ENCODE measurements at regions not wholly inside any gene's neighbourhood (a gene's known extent, or its start where the extent isn't known, plus 50 kb on each side); places are given as distances from the start of the nearest gene placed in this dataset.

DNA sequence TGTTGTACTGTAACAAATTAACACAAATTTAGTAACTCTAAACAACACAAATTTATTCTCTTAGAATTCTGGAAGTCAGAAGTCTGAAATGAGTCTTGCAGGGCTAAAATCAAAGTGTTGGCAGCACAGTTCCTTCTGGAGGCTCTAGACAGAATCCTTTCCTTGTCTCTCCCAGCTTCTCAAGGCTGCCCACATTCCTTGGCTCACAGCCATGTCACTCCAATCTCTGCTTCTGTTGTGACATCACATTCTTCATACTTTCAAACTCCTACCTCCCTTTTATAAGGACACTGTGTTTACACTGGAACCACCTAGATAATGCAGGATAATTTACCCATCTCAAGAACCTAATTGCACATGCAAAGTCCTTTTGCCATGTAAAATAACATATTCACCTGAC, 225.0 kb upstream of the PRMT6 start:
- no peaks in the 10 kb centered on the region for H4K20me1 ChIP-seq (ENCODE audit: insufficient read depth, low read length, poor library complexity, severe bottlenecking)
- H2AFZ ChIP-seq (ENCODE audit: low read length), result no peak overlapping the region
- TF ChIP-seq, protein P1, sequence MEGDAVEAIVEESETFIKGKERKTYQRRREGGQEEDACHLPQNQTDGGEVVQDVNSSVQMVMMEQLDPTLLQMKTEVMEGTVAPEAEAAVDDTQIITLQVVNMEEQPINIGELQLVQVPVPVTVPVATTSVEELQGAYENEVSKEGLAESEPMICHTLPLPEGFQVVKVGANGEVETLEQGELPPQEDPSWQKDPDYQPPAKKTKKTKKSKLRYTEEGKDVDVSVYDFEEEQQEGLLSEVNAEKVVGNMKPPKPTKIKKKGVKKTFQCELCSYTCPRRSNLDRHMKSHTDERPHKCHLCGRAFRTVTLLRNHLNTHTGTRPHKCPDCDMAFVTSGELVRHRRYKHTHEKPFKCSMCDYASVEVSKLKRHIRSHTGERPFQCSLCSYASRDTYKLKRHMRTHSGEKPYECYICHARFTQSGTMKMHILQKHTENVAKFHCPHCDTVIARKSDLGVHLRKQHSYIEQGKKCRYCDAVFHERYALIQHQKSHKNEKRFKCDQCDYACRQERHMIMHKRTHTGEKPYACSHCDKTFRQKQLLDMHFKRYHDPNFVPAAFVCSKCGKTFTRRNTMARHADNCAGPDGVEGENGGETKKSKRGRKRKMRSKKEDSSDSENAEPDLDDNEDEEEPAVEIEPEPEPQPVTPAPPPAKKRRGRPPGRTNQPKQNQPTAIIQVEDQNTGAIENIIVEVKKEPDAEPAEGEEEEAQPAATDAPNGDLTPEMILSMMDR (conservative IDR thresholded peaks at IDR 0.05; ENCODE audit: low read length), result no peak
- TF ChIP-seq EZH2phosphoT487 (IDR thresholded peaks at IDR 0.05; ENCODE audit: borderline replicate concordance), result no peak
- no peaks in the 10 kb centered on the region for H3K36me3 ChIP-seq (ENCODE audit: insufficient read depth, low read length)
- no peak overlapping the region for H3K4me3 ChIP-seq (ENCODE audit: low read length, poor library complexity, severe bottlenecking)
- no peaks in the 10 kb centered on the region for H3F3A ChIP-seq (ENCODE audit: low read depth)
- no peaks in the 10 kb centered on the region for H3K9me2 ChIP-seq (replicated peaks; ENCODE audit: low read depth, low read length)
- H3K9me3 ChIP-seq (ENCODE audit: insufficient read depth, low read depth, low read length), result no peaks in the 10 kb centered on the region
- no peak overlapping the region for H3K9ac ChIP-seq (ENCODE audit: low read depth, low read length, poor library complexity, severe bottlenecking)
- H3K4me2 ChIP-seq (ENCODE audit: low read depth, low read length, poor library complexity, severe bottlenecking), result no peak overlapping the region
- H3K79me2 ChIP-seq (ENCODE audit: insufficient read depth, low read length), result no peaks in the 10 kb centered on the region
- H3K27me3 ChIP-seq (ENCODE audit: insufficient read depth, low read length, poor library complexity, severe bottlenecking), result no peaks in the 10 kb centered on the region
- no peaks in the 10 kb centered on the region for H3K4me1 ChIP-seq (ENCODE audit: insufficient read depth, low read length, poor library complexity, severe bottlenecking)

DNA sequence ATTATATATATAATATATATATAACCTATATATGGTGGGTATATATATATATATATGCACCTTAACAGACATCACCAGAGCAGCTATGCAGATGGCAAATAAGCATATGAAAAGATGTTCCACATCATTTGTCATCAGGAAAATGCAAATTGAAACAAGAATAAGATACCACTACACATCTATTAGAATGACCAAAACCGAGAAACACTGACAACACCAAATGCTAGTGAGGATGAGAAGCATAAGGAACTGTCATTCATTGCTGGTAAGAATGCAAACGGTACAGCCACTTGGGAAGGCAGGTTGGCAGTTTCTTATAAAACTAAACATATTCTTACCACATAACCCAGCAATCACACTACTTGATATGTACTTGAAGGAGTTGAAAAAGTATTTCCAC, 219.8 kb upstream of the PRMT6 start:
- Histone ChIP-seq H3K9ac (ENCODE audit: low read depth, low read length, poor library complexity, severe bottlenecking) (no peak overlapping the region), H3K36me3 (ENCODE audit: insufficient read depth, low read length) (no peaks in the 10 kb centered on the region), H3K4me2 (ENCODE audit: low read depth, low read length, poor library complexity, severe bottlenecking) (no peak overlapping the region), H3K4me1 (ENCODE audit: insufficient read depth, low read length, poor library complexity, severe bottlenecking) (no peaks in the 10 kb centered on the region), H3K9me3 (ENCODE audit: insufficient read depth, low read depth, low read length) (no peaks in the 10 kb centered on the region), H3K27me3 (ENCODE audit: insufficient read depth, low read length, poor library complexity, severe bottlenecking) (no peaks in the 10 kb centered on the region), H3K79me2 (ENCODE audit: insufficient read depth, low read length) (no peaks in the 10 kb centered on the region), H3F3A (ENCODE audit: low read depth) (no peaks in the 10 kb centered on the region), H3K4me3 (ENCODE audit: low read length, poor library complexity, severe bottlenecking) (no peak overlapping the region), H3K9me2 (replicated peaks; ENCODE audit: low read depth, low read length) (no peaks in the 10 kb centered on the region), H2AFZ (ENCODE audit: low read length) (no peak overlapping the region), H4K20me1 (ENCODE audit: insufficient read depth, low read length, poor library complexity, severe bottlenecking) (no peaks in the 10 kb centered on the region)
- TF ChIP-seq EZH2phosphoT487 (IDR thresholded peaks at IDR 0.05; ENCODE audit: borderline replicate concordance), result no peak
- TF ChIP-seq, protein P1 (conservative IDR thresholded peaks at IDR 0.05; ENCODE audit: low read length), result no peak

DNA sequence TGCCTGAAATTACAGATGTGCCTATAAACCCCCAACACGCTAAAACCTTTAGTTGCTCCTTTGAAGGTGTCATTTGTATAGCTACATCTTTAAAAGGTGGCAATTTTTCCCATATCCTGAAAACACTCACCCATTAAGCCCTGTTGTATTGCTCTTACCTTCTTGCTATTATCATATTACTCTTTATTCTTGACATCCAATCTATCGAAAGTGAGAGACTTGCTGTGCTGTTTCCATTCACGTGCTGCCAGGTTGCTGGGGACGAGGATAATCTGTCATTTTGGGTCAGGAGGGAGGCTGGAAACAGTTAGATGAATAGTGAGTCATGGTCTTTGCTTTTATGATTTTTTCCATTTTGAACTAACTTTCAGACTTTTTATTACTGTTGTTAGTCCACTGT, 213.0 kb upstream of the PRMT6 start:
- H4K20me1 ChIP-seq (ENCODE audit: insufficient read depth, low read length, poor library complexity, severe bottlenecking), result no peaks in the 10 kb centered on the region
- H3K9ac ChIP-seq (ENCODE audit: low read depth, low read length, poor library complexity, severe bottlenecking), result no peak overlapping the region
- no peaks in the 10 kb centered on the region for H3F3A ChIP-seq (ENCODE audit: low read depth)
- H3K4me3 ChIP-seq (ENCODE audit: low read length, poor library complexity, severe bottlenecking), result no peak overlapping the region
- TF ChIP-seq EZH2phosphoT487 (IDR thresholded peaks at IDR 0.05; ENCODE audit: borderline replicate concordance), result no peak
- TF ChIP-seq, protein P1 (conservative IDR thresholded peaks at IDR 0.05; ENCODE audit: low read length), result no peak
- H3K79me2 ChIP-seq (ENCODE audit: insufficient read depth, low read length), result no peaks in the 10 kb centered on the region
- no peak overlapping the region for H2AFZ ChIP-seq (ENCODE audit: low read length)
- no peaks in the 10 kb centered on the region for H3K4me1 ChIP-seq (ENCODE audit: insufficient read depth, low read length, poor library complexity, severe bottlenecking)
- H3K9me3 ChIP-seq (ENCODE audit: insufficient read depth, low read depth, low read length), result no peaks in the 10 kb centered on the region
- no peaks in the 10 kb centered on the region for H3K36me3 ChIP-seq (ENCODE audit: insufficient read depth, low read length)
- H3K27me3 ChIP-seq (ENCODE audit: insufficient read depth, low read length, poor library complexity, severe bottlenecking), result no peaks in the 10 kb centered on the region
- H3K4me2 ChIP-seq (ENCODE audit: low read depth, low read length, poor library complexity, severe bottlenecking), result no peak overlapping the region
- no peaks in the 10 kb centered on the region for H3K9me2 ChIP-seq (replicated peaks; ENCODE audit: low read depth, low read length)
